ENCODE measurements at regions not wholly inside any gene's neighbourhood (a gene's known extent, or its start where the extent isn't known, plus 50 kb on each side); places are given as distances from the start of the nearest gene placed in this dataset.

DNA sequence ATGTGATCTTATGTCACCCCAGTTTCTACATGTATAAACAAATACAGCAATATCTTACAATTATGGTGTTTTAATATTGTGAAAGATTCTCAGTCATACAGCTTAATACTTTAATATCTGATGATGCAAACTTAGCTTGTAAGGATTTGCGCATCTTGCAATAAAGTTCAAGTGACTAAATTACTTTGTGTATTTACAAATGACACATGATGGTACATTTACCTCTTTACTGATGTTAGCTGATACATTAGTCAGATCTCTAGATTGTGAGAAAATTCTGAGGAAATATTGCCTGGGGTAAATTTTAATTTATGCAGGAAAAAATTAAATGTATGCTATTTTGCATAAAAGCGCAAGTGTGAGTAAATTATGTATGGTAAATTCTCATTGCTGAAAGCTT lies 418.8 kb upstream of the MMS22L start:
- TF ChIP-seq, protein P1, sequence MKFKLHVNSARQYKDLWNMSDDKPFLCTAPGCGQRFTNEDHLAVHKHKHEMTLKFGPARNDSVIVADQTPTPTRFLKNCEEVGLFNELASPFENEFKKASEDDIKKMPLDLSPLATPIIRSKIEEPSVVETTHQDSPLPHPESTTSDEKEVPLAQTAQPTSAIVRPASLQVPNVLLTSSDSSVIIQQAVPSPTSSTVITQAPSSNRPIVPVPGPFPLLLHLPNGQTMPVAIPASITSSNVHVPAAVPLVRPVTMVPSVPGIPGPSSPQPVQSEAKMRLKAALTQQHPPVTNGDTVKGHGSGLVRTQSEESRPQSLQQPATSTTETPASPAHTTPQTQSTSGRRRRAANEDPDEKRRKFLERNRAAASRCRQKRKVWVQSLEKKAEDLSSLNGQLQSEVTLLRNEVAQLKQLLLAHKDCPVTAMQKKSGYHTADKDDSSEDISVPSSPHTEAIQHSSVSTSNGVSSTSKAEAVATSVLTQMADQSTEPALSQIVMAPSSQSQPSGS (IDR thresholded peaks at IDR 0.05; ENCODE audit: low read length) = no peak
- TF ChIP-seq, protein P2, sequence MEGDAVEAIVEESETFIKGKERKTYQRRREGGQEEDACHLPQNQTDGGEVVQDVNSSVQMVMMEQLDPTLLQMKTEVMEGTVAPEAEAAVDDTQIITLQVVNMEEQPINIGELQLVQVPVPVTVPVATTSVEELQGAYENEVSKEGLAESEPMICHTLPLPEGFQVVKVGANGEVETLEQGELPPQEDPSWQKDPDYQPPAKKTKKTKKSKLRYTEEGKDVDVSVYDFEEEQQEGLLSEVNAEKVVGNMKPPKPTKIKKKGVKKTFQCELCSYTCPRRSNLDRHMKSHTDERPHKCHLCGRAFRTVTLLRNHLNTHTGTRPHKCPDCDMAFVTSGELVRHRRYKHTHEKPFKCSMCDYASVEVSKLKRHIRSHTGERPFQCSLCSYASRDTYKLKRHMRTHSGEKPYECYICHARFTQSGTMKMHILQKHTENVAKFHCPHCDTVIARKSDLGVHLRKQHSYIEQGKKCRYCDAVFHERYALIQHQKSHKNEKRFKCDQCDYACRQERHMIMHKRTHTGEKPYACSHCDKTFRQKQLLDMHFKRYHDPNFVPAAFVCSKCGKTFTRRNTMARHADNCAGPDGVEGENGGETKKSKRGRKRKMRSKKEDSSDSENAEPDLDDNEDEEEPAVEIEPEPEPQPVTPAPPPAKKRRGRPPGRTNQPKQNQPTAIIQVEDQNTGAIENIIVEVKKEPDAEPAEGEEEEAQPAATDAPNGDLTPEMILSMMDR (IDR thresholded peaks at IDR 0.05 in 2 of 3, conservative IDR thresholded peaks at IDR 0.05 in 1 of 3; ENCODE audit: control insufficient read depth in 2 of 3, extremely low read depth in 1 of 3, insufficient read depth in 1 of 3, low read depth in 3 of 3, low read length in 3 of 3) = no peak
- TF ChIP-seq ZZZ3 (IDR thresholded peaks at IDR 0.05; ENCODE audit: control insufficient read depth, insufficient read length, low read depth) (no peak), GABPA (IDR thresholded peaks at IDR 0.05; ENCODE audit: low read depth) (no peak), ZNF274 (IDR thresholded peaks at IDR 0.05; ENCODE audit: insufficient read depth, insufficient read length) (no peak), ZBED1 (IDR thresholded peaks at IDR 0.05; ENCODE audit: borderline replicate concordance) (no peak), CHD2 (IDR thresholded peaks at IDR 0.05; ENCODE audit: borderline replicate concordance, low read depth, low read length) (no peak), SMARCA5 (IDR thresholded peaks at IDR 0.05) (no peak), POLR2AphosphoS2 (IDR thresholded peaks at IDR 0.05; ENCODE audit: low read depth, low read length) (no peak), POLR2A (IDR thresholded peaks at IDR 0.05; ENCODE audit: low read depth, low read length) (no peak), CBX5 (IDR thresholded peaks at IDR 0.05; ENCODE audit: low read depth) (no peak), TARDBP (IDR thresholded peaks at IDR 0.05; ENCODE audit: borderline replicate concordance) (no peak), TAF1 (IDR thresholded peaks at IDR 0.05; ENCODE audit: borderline replicate concordance, low read depth, low read length) (no peak)
- TF ChIP-seq, protein P3, sequence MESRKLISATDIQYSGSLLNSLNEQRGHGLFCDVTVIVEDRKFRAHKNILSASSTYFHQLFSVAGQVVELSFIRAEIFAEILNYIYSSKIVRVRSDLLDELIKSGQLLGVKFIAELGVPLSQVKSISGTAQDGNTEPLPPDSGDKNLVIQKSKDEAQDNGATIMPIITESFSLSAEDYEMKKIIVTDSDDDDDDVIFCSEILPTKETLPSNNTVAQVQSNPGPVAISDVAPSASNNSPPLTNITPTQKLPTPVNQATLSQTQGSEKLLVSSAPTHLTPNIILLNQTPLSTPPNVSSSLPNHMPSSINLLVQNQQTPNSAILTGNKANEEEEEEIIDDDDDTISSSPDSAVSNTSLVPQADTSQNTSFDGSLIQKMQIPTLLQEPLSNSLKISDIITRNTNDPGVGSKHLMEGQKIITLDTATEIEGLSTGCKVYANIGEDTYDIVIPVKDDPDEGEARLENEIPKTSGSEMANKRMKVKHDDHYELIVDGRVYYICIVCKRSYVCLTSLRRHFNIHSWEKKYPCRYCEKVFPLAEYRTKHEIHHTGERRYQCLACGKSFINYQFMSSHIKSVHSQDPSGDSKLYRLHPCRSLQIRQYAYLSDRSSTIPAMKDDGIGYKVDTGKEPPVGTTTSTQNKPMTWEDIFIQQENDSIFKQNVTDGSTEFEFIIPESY (IDR thresholded peaks at IDR 0.05) = no peak

Measured in GM12878 (cell line).